ENCODE measurements at regions not wholly inside any gene's neighbourhood (a gene's known extent, or its start where the extent isn't known, plus 50 kb on each side); places are given as distances from the start of the nearest gene placed in this dataset.

DNA sequence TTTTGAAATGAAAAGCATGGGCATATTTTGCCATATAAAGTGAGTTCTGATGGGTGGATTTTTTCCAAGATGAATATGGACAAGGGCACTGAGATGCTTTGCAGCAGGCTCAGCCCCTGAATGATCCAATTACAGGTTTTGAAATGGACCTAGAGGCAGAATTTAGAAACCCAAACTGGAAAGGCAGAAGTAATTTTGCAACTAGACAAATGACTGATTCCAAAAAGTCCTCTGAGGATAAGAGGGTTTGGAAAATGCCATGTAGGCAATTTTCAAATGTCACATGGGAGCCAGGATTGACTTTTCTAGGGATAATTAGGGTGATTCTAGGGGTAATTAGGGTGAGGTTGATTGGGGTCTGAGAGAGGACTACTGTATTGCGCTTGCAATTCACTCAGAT lies 148.9 kb upstream of the ZNF648 start:
- DNase-seq (ENCODE audit: low read depth, low spot score) (no peak), ATAC-seq (no peak)
- no TSS peak for BruUV-seq (replicated peaks)
- CTCF ChIA-PET, result interaction anchor here (0.8 kb wide), 1 partner anchor 13 kb away, joined by 3 read pairs; no protein-coding TSS in a partner anchor
- H3K27ac ChIP-seq (ENCODE audit: low read depth, low read length), result no peak overlapping the region
- intact Hi-C loops (cut with micrococcal nuclease), result no loop called here
- no peaks in the 10 kb centered on the region for H3K79me2 ChIP-seq (ENCODE audit: insufficient read depth, low read length)
- no peak overlapping the region for H3K9ac ChIP-seq (ENCODE audit: low read length)
- no peak overlapping the region for H3K4me2 ChIP-seq (ENCODE audit: low read length)
- RAD21 ChIA-PET (ENCODE audit: low non-redundant PET in 1 of 2, low total read pairs in 2 of 2, uncharacterized antibody in 2 of 2, unreplicated experiment in 2 of 2), result no interaction called here
- TF ChIP-seq EGR1 (IDR thresholded peaks at IDR 0.05; ENCODE audit: low read depth) (no peak), FOSL1 (IDR thresholded peaks at IDR 0.05; ENCODE audit: low read depth) (no peak), RAD21 (IDR thresholded peaks at IDR 0.05; ENCODE audit: low read depth) (no peak), TCF7L2 (IDR thresholded peaks at IDR 0.05; ENCODE audit: borderline replicate concordance, extremely low read depth, insufficient read depth, insufficient read length) (no peak), SRF (IDR thresholded peaks at IDR 0.05; ENCODE audit: low read depth) (no peak), EZH2 (IDR thresholded peaks at IDR 0.05) (no peak), POLR2A (IDR thresholded peaks at IDR 0.05; ENCODE audit: borderline replicate concordance, extremely low read depth, insufficient read depth, insufficient read length) (no peak), EZH2phosphoT487 (IDR thresholded peaks at IDR 0.05; ENCODE audit: borderline replicate concordance) (no peak), ELF1 (IDR thresholded peaks at IDR 0.05; ENCODE audit: borderline replicate concordance, low read depth) (no peak), SIN3A (IDR thresholded peaks at IDR 0.05; ENCODE audit: low read depth) (no peak), CEBPB (IDR thresholded peaks at IDR 0.05; ENCODE audit: low read depth) (no peak), ZNF274 (IDR thresholded peaks at IDR 0.05; ENCODE audit: low read depth, low read length) (no peak), ZFX (IDR thresholded peaks at IDR 0.05) (no peak), CBX3 (IDR thresholded peaks at IDR 0.05; ENCODE audit: low read depth) (no peak), JUND (IDR thresholded peaks at IDR 0.05) (no peak)
- TF ChIP-seq, protein P1, sequence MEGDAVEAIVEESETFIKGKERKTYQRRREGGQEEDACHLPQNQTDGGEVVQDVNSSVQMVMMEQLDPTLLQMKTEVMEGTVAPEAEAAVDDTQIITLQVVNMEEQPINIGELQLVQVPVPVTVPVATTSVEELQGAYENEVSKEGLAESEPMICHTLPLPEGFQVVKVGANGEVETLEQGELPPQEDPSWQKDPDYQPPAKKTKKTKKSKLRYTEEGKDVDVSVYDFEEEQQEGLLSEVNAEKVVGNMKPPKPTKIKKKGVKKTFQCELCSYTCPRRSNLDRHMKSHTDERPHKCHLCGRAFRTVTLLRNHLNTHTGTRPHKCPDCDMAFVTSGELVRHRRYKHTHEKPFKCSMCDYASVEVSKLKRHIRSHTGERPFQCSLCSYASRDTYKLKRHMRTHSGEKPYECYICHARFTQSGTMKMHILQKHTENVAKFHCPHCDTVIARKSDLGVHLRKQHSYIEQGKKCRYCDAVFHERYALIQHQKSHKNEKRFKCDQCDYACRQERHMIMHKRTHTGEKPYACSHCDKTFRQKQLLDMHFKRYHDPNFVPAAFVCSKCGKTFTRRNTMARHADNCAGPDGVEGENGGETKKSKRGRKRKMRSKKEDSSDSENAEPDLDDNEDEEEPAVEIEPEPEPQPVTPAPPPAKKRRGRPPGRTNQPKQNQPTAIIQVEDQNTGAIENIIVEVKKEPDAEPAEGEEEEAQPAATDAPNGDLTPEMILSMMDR (IDR thresholded peaks at IDR 0.05 in 2 of 3, conservative IDR thresholded peaks at IDR 0.05 in 1 of 3; ENCODE audit: borderline replicate concordance in 1 of 3, insufficient read depth in 1 of 3, low read depth in 2 of 3, low read length in 2 of 3), result no peak
- TF ChIP-seq, protein P2, sequence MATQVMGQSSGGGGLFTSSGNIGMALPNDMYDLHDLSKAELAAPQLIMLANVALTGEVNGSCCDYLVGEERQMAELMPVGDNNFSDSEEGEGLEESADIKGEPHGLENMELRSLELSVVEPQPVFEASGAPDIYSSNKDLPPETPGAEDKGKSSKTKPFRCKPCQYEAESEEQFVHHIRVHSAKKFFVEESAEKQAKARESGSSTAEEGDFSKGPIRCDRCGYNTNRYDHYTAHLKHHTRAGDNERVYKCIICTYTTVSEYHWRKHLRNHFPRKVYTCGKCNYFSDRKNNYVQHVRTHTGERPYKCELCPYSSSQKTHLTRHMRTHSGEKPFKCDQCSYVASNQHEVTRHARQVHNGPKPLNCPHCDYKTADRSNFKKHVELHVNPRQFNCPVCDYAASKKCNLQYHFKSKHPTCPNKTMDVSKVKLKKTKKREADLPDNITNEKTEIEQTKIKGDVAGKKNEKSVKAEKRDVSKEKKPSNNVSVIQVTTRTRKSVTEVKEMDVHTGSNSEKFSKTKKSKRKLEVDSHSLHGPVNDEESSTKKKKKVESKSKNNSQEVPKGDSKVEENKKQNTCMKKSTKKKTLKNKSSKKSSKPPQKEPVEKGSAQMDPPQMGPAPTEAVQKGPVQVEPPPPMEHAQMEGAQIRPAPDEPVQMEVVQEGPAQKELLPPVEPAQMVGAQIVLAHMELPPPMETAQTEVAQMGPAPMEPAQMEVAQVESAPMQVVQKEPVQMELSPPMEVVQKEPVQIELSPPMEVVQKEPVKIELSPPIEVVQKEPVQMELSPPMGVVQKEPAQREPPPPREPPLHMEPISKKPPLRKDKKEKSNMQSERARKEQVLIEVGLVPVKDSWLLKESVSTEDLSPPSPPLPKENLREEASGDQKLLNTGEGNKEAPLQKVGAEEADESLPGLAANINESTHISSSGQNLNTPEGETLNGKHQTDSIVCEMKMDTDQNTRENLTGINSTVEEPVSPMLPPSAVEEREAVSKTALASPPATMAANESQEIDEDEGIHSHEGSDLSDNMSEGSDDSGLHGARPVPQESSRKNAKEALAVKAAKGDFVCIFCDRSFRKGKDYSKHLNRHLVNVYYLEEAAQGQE (IDR thresholded peaks at IDR 0.05; ENCODE audit: low read depth), result no peak
- TF ChIP-seq, protein P3, sequence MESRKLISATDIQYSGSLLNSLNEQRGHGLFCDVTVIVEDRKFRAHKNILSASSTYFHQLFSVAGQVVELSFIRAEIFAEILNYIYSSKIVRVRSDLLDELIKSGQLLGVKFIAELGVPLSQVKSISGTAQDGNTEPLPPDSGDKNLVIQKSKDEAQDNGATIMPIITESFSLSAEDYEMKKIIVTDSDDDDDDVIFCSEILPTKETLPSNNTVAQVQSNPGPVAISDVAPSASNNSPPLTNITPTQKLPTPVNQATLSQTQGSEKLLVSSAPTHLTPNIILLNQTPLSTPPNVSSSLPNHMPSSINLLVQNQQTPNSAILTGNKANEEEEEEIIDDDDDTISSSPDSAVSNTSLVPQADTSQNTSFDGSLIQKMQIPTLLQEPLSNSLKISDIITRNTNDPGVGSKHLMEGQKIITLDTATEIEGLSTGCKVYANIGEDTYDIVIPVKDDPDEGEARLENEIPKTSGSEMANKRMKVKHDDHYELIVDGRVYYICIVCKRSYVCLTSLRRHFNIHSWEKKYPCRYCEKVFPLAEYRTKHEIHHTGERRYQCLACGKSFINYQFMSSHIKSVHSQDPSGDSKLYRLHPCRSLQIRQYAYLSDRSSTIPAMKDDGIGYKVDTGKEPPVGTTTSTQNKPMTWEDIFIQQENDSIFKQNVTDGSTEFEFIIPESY (IDR thresholded peaks at IDR 0.05; ENCODE audit: extremely low read depth, insufficient replicate concordance, low read length), result no peak
- TF ChIP-seq, protein P4, sequence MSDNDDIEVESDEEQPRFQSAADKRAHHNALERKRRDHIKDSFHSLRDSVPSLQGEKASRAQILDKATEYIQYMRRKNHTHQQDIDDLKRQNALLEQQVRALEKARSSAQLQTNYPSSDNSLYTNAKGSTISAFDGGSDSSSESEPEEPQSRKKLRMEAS (IDR thresholded peaks at IDR 0.05), result no peak
- TF ChIP-seq, protein P5, sequence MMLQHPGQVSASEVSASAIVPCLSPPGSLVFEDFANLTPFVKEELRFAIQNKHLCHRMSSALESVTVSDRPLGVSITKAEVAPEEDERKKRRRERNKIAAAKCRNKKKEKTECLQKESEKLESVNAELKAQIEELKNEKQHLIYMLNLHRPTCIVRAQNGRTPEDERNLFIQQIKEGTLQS (IDR thresholded peaks at IDR 0.05), result no peak
- no peak overlapping the region for H3K4me3 ChIP-seq (replicated peaks in 1 of 2; ENCODE audit: low read depth in 1 of 2, low read length in 2 of 2)
- H3K27me3 ChIP-seq (ENCODE audit: insufficient read depth, low read length), result no peaks in the 10 kb centered on the region
- POLR2A ChIA-PET, result no interaction called here
- H2AFZ ChIP-seq (ENCODE audit: low read depth, low read length, poor library complexity, severe bottlenecking), result no peak overlapping the region
- no peaks in the 10 kb centered on the region for H3K9me3 ChIP-seq (ENCODE audit: control insufficient read depth in 1 of 2, insufficient read depth in 1 of 2, low read depth in 1 of 2, low read length in 2 of 2)
- no peaks in the 10 kb centered on the region for H3K36me3 ChIP-seq (ENCODE audit: control insufficient read depth in 1 of 2, insufficient read depth in 2 of 2, low read length in 2 of 2)
- H4K20me1 ChIP-seq (ENCODE audit: insufficient read depth), result no peaks in the 10 kb centered on the region
- no peaks in the 10 kb centered on the region for H3K4me1 ChIP-seq (ENCODE audit: control insufficient read depth in 1 of 2, insufficient read depth in 2 of 2, low read length in 2 of 2)
- no peaks in the 10 kb centered on the region for H3K9me2 ChIP-seq (ENCODE audit: insufficient read depth)

All from HCT116 (cell line).